HCT116 (cell line): ENCODE measurements at regions not wholly inside any gene's neighbourhood (a gene's known extent, or its start where the extent isn't known, plus 50 kb on each side); places are given as distances from the start of the nearest gene placed in this dataset.

ENCODE experiments used
- ATAC-seq: fragments of 200-7000 bp; cut with Tn5 transposase; 2 replicates; pipeline ENCODE4 v1.9.1; 2020; ENCODE audit warnings: mild to moderate bottlenecking, moderate library complexity
- BruUV-seq: library from RNA; stranded (reverse); fragments of 400-500 nt; replicated peaks from 2 replicates; lab custom pipeline; 2021; lab: Mats Ljungman, UMichigan
- CTCF ChIA-PET: fragments of 300-600 bp; sonication (Branson Sonifier 250); formaldehyde crosslinking; loops from one replicate; lab custom pipeline; 2021; ENCODE audit warnings: antibody characterized with exemption; lab: Charles Lee
- POLR2A ChIA-PET: fragments of 300-600, 350-600 bp; sonication (Branson Sonifier 250); formaldehyde crosslinking; loops from one replicate; lab custom pipeline; 2021; ENCODE audit warnings: antibody characterized with exemption; lab: Charles Lee
- RAD21 ChIA-PET, 2 experiments: fragments of 300-600 bp; sonication (Branson Sonifier 250); formaldehyde crosslinking; loops; one replicate each; lab custom pipeline; 2023; ENCODE audit warnings: low total read pairs in 2 of 2; ENCODE audit not compliant: uncharacterized antibody in 2 of 2, unreplicated experiment in 2 of 2, low non-redundant PET in 1 of 2; lab: Charles Lee
- DNase-seq: peaks from one replicate; pipeline ENCODE4 v3.0.0-alpha.2; 2010; ENCODE audit warnings: low read depth, low spot score
- H2AFZ ChIP-seq: fragments of 200-600 bp; shearing (Covaris generic), sonication (generic); 2 replicates; pipeline ENCODE4 v1.6.1; 2017; ENCODE audit warnings: low read depth, mixed run types, mixed read lengths, antibody characterized with exemption, low read length; ENCODE audit not compliant: poor library complexity, severe bottlenecking
- H3K27ac ChIP-seq: 2 replicates; pipeline ENCODE4 v1.5.1; 2012; ENCODE audit warnings: low read depth, low read length
- H3K27me3 ChIP-seq: fragments of 200-600 bp; sonication (generic); 2 replicates; pipeline ENCODE4 v1.6.1; 2016; ENCODE audit warnings: mixed run types, low read length, mixed read lengths; ENCODE audit not compliant: insufficient read depth
- H3K36me3 ChIP-seq, 2 experiments: fragments of 200-500 bp in 1 of 2; fragments of 200-600 bp in 1 of 2; sonication (Bioruptor generic) in 1 of 2; sonication (generic) in 1 of 2; 2 replicates each; pipeline versions ENCODE4 v1.5.1 to v1.6.1; 2014 to 2016; ENCODE audit warnings: low read length in 2 of 2, inconsistent platforms in 1 of 2, mixed read lengths in 1 of 2, mixed run types in 1 of 2; ENCODE audit not compliant: insufficient read depth in 2 of 2, control insufficient read depth in 1 of 2
- H3K4me1 ChIP-seq, 2 experiments: fragments of 200-600 bp in 1 of 2; sonication (generic) in 1 of 2; 2 replicates each; pipeline versions ENCODE4 v1.5.1 to v1.6.1; 2012 to 2017; ENCODE audit warnings: low read length in 2 of 2, inconsistent platforms in 1 of 2, mild to moderate bottlenecking in 1 of 2, mixed read lengths in 1 of 2, mixed run types in 1 of 2, moderate library complexity in 1 of 2; ENCODE audit not compliant: insufficient read depth in 2 of 2, control insufficient read depth in 1 of 2
- H3K4me2 ChIP-seq: fragments of 200-600 bp; sonication (generic); 2 replicates; pipeline ENCODE4 v1.6.1; 2017; ENCODE audit warnings: mixed run types, low read length, mixed read lengths
- H3K4me3 ChIP-seq, 2 experiments: fragments of 200-600 bp in 1 of 2; sonication (generic) in 1 of 2; replicated peaks in 1 of 2; 2 replicates each; pipeline ENCODE4 v1.5.1; 2011 to 2016; ENCODE audit warnings: low read length in 2 of 2, control low read depth in 1 of 2, low read depth in 1 of 2, mild to moderate bottlenecking in 1 of 2, mixed read lengths in 1 of 2, mixed run types in 1 of 2
- H3K79me2 ChIP-seq: fragments of 200-600 bp; sonication (generic); 2 replicates; pipeline ENCODE4 v1.6.1; 2017; ENCODE audit warnings: mild to moderate bottlenecking, mixed run types, low read length, moderate library complexity, mixed read lengths; ENCODE audit not compliant: insufficient read depth
- H3K9ac ChIP-seq: fragments of 200-600 bp; sonication (generic); 2 replicates; pipeline ENCODE4 v1.6.1; 2016; ENCODE audit warnings: low read length, mixed read lengths
- H3K9me2 ChIP-seq: fragments of 200-600 bp; sonication (generic), shearing (Covaris generic); 2 replicates; pipeline ENCODE4 v1.6.1; 2017; ENCODE audit warnings: mixed run types, mild to moderate bottlenecking, moderate library complexity; ENCODE audit not compliant: insufficient read depth
- H3K9me3 ChIP-seq, 2 experiments: fragments of 200-500 bp in 1 of 2; fragments of 200-600 bp in 1 of 2; sonication (Bioruptor generic) in 1 of 2; sonication (generic) in 1 of 2; 2 replicates each; pipeline ENCODE4 v1.6.1; 2014 to 2017; ENCODE audit warnings: low read length in 2 of 2, mixed read lengths in 2 of 2, inconsistent platforms in 1 of 2, low read depth in 1 of 2, mild to moderate bottlenecking in 1 of 2, mixed run types in 1 of 2, moderate library complexity in 1 of 2; ENCODE audit not compliant: control insufficient read depth in 1 of 2, insufficient read depth in 1 of 2
- H4K20me1 ChIP-seq: fragments of 200-600 bp; sonication (generic), shearing (Covaris generic); 2 replicates; pipeline ENCODE4 v1.6.1; 2017; ENCODE audit warnings: mixed run types, mild to moderate bottlenecking, moderate library complexity; ENCODE audit not compliant: insufficient read depth
- EGR1 ChIP-seq: IDR thresholded peaks from 2 replicates; pipeline ENCODE4 v1.6.1; 2012; ENCODE audit warnings: low read depth
- ELF1 ChIP-seq: IDR thresholded peaks from 2 replicates; pipeline ENCODE4 v1.6.1; 2012; ENCODE audit warnings: low read depth, borderline replicate concordance
- POLR2A ChIP-seq: IDR thresholded peaks from 2 replicates; pipeline ENCODE4 v1.7.0; 2011; ENCODE audit warnings: borderline replicate concordance; ENCODE audit not compliant: insufficient read depth, insufficient read length; ENCODE audit errors: extremely low read depth
- TCF7L2 ChIP-seq: IDR thresholded peaks from 2 replicates; pipeline ENCODE4 v1.7.0; 2011; ENCODE audit warnings: borderline replicate concordance, inconsistent platforms; ENCODE audit not compliant: insufficient read depth, insufficient read length; ENCODE audit errors: extremely low read depth
- YY1 ChIP-seq: IDR thresholded peaks from 2 replicates; pipeline ENCODE4 v1.6.1; 2011; ENCODE audit warnings: low read length, low read depth, moderate library complexity, mild to moderate bottlenecking; ENCODE audit not compliant: insufficient replicate concordance; ENCODE audit errors: extremely low read depth
- intact Hi-C: fragments of 100-400 bp; cut with micrococcal nuclease; formaldehyde crosslinking; loops from 2 replicates; pipeline ENCODE4 v1.10.0; 2022
- TF ChIP-seq, protein P1 (sequence below): IDR thresholded peaks from 2 replicates; pipeline ENCODE4 v1.6.1; 2012

- no peak overlapping the region for H3K27ac ChIP-seq
- H3K36me3 ChIP-seq = no peaks in the 10 kb centered on the region
- H3K4me1 ChIP-seq = no peaks in the 10 kb centered on the region
- TF ChIP-seq, protein P1, sequence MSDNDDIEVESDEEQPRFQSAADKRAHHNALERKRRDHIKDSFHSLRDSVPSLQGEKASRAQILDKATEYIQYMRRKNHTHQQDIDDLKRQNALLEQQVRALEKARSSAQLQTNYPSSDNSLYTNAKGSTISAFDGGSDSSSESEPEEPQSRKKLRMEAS = no peak
- TF ChIP-seq, all 23 proteins: peak for 0
- POLR2A ChIA-PET = no interaction called here
- Histone ChIP-seq H3K79me2 (no peaks in the 10 kb centered on the region), H3K27me3 (no peaks in the 10 kb centered on the region), H3K9me2 (no peaks in the 10 kb centered on the region), H3K4me3 (no peak overlapping the region), H3K4me2 (no peak overlapping the region), H2AFZ (no peak overlapping the region), H3K9ac (no peak overlapping the region), H3K9me3 (peaks cover 7 to 17% of the 10 kb centered on the region in 2 experiments; a peak in 2 of 4 replicates), H4K20me1 (no peaks in the 10 kb centered on the region)
- RAD21 ChIA-PET = no interaction called here
- ATAC-seq (no peak), DNase-seq (no peak)
- intact Hi-C loops = no loop called here
- BruUV-seq = no TSS peak
- CTCF ChIA-PET = no interaction called here
Observed at GRCh38 chr7:69457595-69458504, 140.4 kb upstream of the AUTS2 start.

GRCh38 chr7:69464035-69464434 lies 134.2 kb upstream of the AUTS2 start:
- BruUV-seq = no TSS peak
- Histone ChIP-seq H3K4me1 (no peaks in the 10 kb centered on the region), H3K9me3 (peaks cover 0 to 14% of the 10 kb centered on the region in 2 experiments; a peak in 2 of 4 replicates)
- TF ChIP-seq EGR1 (no peak), ELF1 (no peak), POLR2A (no peak), YY1 (no peak), TCF7L2 (no peak)
- TF ChIP-seq, all 23 proteins: peak for 0
- H4K20me1 ChIP-seq = no peaks in the 10 kb centered on the region
- no peaks in the 10 kb centered on the region for H3K9me2 ChIP-seq
- CTCF ChIA-PET = no interaction called here
- DNase-seq = no peak
- no peaks in the 10 kb centered on the region for H3K27me3 ChIP-seq
- H3K36me3 ChIP-seq = no peaks in the 10 kb centered on the region
- ATAC-seq = no peak
- H3K79me2 ChIP-seq = no peaks in the 10 kb centered on the region
- no peak overlapping the region for H3K4me3 ChIP-seq
- intact Hi-C loops = no loop called here
- POLR2A ChIA-PET = no interaction called here
- no peak overlapping the region for H3K4me2 ChIP-seq
- RAD21 ChIA-PET = no interaction called here
- no peak overlapping the region for H3K27ac ChIP-seq
- no peak overlapping the region for H3K9ac ChIP-seq
- no peak overlapping the region for H2AFZ ChIP-seq
